ENCODE measurements at regions not wholly inside any gene's neighbourhood (a gene's known extent, or its start where the extent isn't known, plus 50 kb on each side); places are given as distances from the start of the nearest gene placed in this dataset.

GRCh38 chr1:232891656-232892317 lies 58.6 kb upstream of the NTPCR start:
- intact Hi-C loops (cut with micrococcal nuclease), result no loop called here

- intact Hi-C loops (cut with micrococcal nuclease), result no loop called here
Observed at GRCh38 chr1:232893481-232894313, 56.7 kb upstream of the NTPCR start.

DNA sequence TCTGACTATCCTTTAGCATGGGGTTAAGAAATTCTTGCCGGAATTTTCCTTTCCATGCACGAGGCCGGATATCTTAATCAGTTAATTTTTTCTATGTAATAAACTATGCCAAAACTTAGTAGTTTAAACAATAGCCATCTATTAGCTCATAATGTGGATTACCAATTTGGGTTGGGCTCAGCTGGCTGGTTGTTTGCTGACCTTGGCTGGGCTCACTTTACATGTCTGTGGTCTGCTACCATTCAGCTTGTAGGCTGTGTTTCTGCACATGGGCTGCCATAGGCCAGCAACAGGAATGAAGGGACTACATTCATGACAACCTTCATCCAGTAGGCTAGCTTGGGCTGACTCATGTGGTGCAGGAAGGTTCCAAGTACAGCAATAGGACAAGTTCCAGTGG lies 56.0 kb upstream of the NTPCR start:
- intact Hi-C loops (cut with micrococcal nuclease), result no loop called here

GRCh38 chr1:232897949-232898465 lies 52.4 kb upstream of the NTPCR start:
- intact Hi-C loops (cut with micrococcal nuclease), result no loop called here

GRCh38 chr1:232899268-232899667 lies 51.1 kb upstream of the NTPCR start:
- intact Hi-C loops (cut with micrococcal nuclease), result no loop called here

DNA sequence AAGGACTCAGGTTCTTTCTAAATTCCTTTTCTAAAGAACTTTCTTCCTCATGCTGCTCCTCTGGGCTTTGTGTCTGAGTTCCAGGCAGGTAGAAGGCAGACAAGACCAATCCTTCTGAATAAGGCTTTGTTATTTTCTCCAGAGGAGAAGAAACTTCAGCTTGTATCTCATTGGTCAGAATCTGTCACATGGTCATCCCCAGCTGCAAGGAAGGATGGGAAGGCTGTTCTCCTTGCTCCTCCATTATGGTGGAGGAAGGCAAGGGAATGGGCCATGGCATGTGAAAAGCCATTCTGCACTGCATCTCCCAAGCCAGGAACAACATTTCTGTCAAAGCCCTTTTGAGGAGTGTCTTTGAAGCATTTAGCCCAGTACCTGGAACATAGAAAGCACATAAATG lies 50.6 kb upstream of the NTPCR start:
- intact Hi-C loops (cut with micrococcal nuclease), result loop anchor here (10.0 kb wide), 1 partner anchor 55 kb away; the partner anchor contains the start of gene NTPCR
